ENCODE measurements at regions not wholly inside any gene's neighbourhood (a gene's known extent, or its start where the extent isn't known, plus 50 kb on each side); places are given as distances from the start of the nearest gene placed in this dataset.

GRCh38 chr10:121351540-121351939, 246.7 kb downstream of the FGFR2 start:
- intact Hi-C loops (cut with DNase I) = no loop called here
- Histone ChIP-seq H3K4me3 (replicated peaks in 1 of 3) (no peak overlapping the region), H3K27me3 (no peaks in the 10 kb centered on the region), H3K9me3 (no peaks in the 10 kb centered on the region), H3K36me3 (no peaks in the 10 kb centered on the region), H3K4me1 (no peaks in the 10 kb centered on the region), H3K27ac (no peak overlapping the region)
- TF ChIP-seq CTCF (IDR thresholded peaks at IDR 0.05) = no peak
- TF ChIP-seq POLR2A (IDR thresholded peaks at IDR 0.05) = no peak
- 94 to 97% methylated on average over 5 of the region's 5 CpGs for WGBS, 2 donors
- DNase-seq = no peak

GRCh38 chr10:121352231-121352855, 245.9 kb downstream of the FGFR2 start:
- no peaks in the 10 kb centered on the region for H3K9me3 ChIP-seq
- H3K4me1 ChIP-seq = no peaks in the 10 kb centered on the region
- H3K4me3 ChIP-seq (replicated peaks in 1 of 3) = no peak overlapping the region
- 67 to 77% methylated on average over 7 of the region's 7 CpGs for WGBS, 2 donors
- intact Hi-C loops (cut with DNase I) = no loop called here
- H3K27me3 ChIP-seq = no peaks in the 10 kb centered on the region
- no peaks in the 10 kb centered on the region for H3K36me3 ChIP-seq
- DNase-seq = no peak
- H3K27ac ChIP-seq = no peak overlapping the region
- TF ChIP-seq POLR2A (IDR thresholded peaks at IDR 0.05) (no peak), CTCF (IDR thresholded peaks at IDR 0.05) (no peak)

GRCh38 chr10:121355161-121355560, 243.1 kb downstream of the FGFR2 start:
- 92 to 94% methylated on average over 6 of the region's 6 CpGs for WGBS, 2 donors

GRCh38 chr10:121356183-121356582, 242.1 kb downstream of the FGFR2 start:
- H3K4me3 ChIP-seq (replicated peaks in 1 of 3) = no peak overlapping the region
- intact Hi-C loops (cut with DNase I) = no loop called here
- no peak for DNase-seq
- H3K27me3 ChIP-seq = no peaks in the 10 kb centered on the region
- no peak overlapping the region for H3K27ac ChIP-seq
- TF ChIP-seq POLR2A (IDR thresholded peaks at IDR 0.05) (no peak), CTCF (IDR thresholded peaks at IDR 0.05) (no peak)
- no peaks in the 10 kb centered on the region for H3K9me3 ChIP-seq
- no peaks in the 10 kb centered on the region for H3K36me3 ChIP-seq
- 75 to 92% methylated on average over 2 of the region's 2 CpGs for WGBS, 2 donors
- no peaks in the 10 kb centered on the region for H3K4me1 ChIP-seq

More at GRCh38 chr10:121355161-121355560, 243.1 kb downstream of the FGFR2 start:
- TF ChIP-seq POLR2A (IDR thresholded peaks at IDR 0.05) (no peak), CTCF (IDR thresholded peaks at IDR 0.05) (no peak)
- Histone ChIP-seq H3K27ac (no peak overlapping the region), H3K27me3 (no peaks in the 10 kb centered on the region), H3K36me3 (no peaks in the 10 kb centered on the region), H3K4me1 (no peaks in the 10 kb centered on the region), H3K4me3 (replicated peaks in 1 of 3) (no peak overlapping the region), H3K9me3 (no peaks in the 10 kb centered on the region)
- intact Hi-C loops (cut with DNase I) = no loop called here
- DNase-seq = no peak

GRCh38 chr10:121357401-121357800, 240.8 kb downstream of the FGFR2 start:
- Histone ChIP-seq H3K27me3 (no peaks in the 10 kb centered on the region), H3K36me3 (no peaks in the 10 kb centered on the region), H3K4me1 (peaks cover 0 to 3% of the 10 kb centered on the region in 2 donors), H3K27ac (no peak overlapping the region), H3K9me3 (no peaks in the 10 kb centered on the region), H3K4me3 (replicated peaks in 1 of 3) (no peak overlapping the region)
- intact Hi-C loops (cut with DNase I) = no loop called here
- TF ChIP-seq POLR2A (IDR thresholded peaks at IDR 0.05) = no peak
- TF ChIP-seq CTCF (IDR thresholded peaks at IDR 0.05) = no peak
- 74 to 75% methylated on average over 6 of the region's 6 CpGs for WGBS, 2 donors
- DNase-seq = no peak

Measured in thyroid gland (tissue), 4 donors.